ENCODE measurements at regions not wholly inside any gene's neighbourhood (a gene's known extent, or its start where the extent isn't known, plus 50 kb on each side); places are given as distances from the start of the nearest gene placed in this dataset.

DNA sequence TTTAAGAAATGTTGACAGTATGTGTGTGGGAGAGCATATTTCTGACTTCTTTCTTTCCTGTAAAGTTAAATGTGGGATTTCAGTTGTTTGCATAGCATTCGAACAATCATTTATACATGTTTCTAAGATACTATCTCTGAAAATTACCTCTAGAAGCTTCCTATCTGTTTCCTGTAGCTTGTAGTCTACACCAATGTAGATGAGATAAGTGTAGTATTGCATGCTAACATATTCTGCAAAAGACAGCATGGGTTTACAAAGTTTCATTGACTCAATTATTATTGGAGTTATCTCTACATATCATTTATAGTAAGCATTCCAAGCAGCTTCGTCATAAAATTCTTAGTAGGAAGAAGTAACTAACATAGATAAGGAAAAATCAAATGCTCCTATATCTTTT, 98.9 kb upstream of the DPYD start:
- no peak for DNase-seq

DNA sequence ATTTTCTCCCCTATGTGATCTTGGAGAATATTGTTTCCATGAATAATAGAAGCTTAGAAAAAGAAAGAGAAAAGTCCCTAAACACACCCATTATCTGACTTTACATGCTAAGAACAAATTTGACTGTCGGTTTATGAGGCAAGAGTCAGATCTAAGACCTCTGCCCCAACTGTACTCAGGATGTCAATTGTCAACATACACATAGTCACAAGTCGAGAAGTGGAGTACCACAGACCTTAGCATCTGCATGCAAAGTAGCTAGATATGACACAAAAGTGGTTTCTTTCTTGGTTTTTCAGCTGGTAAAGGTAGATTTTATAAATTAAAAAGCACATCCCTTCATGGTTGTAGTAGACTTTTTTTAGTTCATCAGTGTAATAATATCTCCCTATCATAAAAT, 97.2 kb upstream of the DPYD start:
- DNase-seq, result no peak

DNA sequence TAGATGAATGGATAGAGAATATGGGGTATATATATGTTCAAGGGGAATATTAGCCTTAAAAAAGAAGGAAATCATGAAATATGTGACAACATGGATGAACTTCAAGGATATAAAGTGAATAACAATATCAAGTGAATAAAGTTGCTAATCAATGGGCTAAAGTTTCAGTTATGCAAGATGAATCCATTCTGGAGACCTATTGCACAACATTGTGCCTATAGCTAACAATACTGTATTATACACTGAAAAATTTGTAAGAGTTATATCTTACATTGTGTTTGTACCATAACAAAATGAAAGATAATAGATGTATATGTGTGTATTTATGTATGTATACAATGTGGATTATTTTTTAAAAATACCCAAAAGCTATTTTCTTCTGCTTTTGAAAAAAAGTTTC, 96.3 kb upstream of the DPYD start:
- DNase-seq, result no peak

DNA sequence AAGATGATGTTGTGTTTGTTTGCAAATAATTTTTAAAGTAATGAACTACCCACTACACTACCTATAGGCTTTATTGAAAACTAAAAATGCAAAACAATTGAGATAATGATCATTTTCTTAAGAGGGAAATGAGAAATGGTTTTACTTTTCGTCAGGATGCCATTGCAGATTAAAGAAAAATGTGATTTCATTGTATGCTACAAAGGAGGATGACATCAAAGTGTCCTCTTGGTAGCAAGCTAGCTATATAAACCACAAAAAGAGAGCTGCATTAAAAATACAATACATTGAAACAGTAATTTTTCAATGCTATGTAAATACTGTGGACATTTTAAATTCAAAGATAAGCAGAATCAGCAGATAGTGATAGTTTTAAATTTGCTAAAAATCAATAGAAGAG, 87.5 kb upstream of the DPYD start:
- no peak for DNase-seq

DNA sequence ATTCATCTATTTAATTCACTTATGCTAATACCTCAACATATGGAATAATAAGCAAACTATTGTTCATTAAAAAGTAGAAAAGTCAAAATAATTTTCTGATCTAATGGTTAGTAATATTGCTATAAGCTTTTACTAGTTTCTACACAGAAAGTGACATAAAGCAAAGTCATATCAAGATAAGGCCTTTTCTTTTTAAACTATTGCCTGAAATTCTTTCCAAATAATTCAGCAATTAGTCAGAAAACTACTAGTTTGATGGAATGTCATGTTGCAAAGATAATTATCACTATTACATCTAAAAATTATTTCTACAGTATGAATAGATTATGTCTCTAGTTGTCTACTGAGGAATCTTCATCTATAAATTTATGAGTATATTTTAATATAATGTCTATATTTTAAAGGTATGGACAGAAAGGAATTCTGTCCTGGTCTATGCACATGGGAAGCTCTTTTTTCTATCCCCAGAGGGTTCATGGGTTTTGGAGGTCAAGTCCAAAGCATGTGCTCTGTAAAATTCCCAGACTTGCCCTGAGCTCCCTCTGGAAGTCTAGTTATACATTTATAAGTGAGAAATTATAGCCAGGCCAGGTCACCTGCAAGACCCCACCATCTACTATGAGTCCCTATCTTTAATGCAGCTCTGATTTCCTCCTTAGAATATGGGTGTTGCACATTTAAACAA, 84.6 kb upstream of the DPYD start:
- DNase-seq, result no peak

DNA sequence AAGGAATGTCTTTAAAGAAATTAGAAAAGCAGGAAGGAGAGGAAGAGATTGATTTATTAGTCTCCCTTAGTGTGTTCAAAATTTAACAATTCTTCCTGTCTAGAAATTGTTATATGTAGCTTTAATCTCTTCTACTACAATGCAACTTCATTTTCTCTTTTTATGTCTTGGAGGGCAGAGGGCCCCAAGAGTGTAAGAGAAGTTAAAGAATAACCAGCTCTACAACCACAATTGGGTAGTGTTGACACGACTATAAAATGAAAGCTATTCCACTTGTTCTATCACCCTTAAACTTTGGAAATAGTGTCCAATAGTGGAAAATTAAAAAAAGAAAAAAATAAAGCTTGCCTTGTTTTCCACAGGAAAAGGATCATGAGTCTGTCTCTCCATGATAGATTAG, 82.6 kb upstream of the DPYD start:
- DNase-seq, result no peak

DNA sequence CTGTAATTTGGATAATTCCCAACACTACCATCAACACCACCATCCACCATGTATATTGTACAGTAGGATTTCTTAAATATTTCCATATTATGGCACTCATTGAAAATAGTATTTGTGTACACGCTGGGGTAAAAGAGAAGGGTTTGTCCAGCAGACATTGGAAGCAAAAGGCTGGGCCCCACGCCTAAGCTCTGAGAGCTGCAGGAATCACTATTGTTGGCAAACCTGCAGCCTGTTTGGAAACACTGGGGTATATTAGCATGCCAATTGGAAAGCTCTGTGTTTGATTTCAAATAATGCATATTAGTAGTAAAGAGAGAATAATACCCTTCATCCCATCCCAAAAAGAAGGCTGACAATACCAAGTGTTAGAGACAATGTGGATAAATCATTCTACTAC, 81.5 kb upstream of the DPYD start:
- no peak for DNase-seq

DNA sequence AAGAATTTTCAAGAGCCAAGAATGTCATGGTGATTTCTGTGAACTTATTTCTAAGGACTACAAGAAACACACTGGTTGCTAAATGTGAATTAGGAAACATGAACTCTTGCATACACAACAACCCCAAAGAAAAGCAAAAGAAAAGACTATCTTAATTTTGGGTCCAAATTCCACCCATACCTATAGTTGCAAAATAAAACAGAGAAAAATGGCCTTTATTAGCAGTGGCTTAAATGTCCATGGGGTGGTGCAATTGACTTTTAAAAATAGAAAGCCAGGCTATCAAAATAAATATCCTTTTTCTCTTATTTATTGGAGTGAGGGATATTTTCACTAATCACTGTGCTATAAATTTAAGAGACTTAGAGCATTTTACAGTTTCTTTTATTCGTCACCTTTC, 80.9 kb upstream of the DPYD start:
- no peak for DNase-seq

DNA sequence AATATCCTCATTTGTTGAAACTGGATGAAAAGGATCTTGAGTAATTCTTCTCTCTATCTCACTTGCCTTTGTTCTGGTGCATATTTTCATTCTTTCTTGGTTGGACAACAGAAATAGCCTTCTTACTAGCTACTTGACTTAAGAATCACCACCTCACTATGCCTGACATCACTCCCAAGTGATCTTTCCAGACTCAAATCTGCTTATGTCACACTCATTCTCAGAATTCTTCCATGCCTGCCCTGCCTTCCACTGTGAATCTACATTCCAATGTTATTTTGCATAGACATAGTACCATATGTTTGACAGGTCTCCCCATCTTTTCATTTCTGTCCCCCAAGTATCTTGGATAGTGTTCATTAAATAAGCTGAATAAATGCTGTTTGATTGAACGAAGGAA, 78.5 kb upstream of the DPYD start:
- DNase-seq, result no peak

DNA sequence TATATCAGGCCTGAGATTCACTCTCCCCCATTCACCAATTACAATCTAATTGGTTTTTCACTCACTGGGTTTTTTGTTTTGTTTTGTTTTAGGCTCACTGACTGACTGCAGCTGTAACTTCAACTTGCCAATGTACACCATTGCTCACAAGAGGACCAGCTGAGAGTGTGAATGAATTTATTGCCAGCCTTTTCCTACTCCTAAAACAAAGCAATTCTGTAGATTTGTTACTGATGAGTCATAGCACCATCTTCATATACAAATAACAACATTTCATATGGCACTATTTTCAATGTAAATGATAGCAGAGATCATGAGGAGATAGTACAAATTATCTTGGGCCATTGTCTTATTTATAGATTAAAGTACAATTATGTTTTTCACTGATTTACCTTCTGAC, 76.0 kb upstream of the DPYD start:
- DNase-seq, result no peak

DNA sequence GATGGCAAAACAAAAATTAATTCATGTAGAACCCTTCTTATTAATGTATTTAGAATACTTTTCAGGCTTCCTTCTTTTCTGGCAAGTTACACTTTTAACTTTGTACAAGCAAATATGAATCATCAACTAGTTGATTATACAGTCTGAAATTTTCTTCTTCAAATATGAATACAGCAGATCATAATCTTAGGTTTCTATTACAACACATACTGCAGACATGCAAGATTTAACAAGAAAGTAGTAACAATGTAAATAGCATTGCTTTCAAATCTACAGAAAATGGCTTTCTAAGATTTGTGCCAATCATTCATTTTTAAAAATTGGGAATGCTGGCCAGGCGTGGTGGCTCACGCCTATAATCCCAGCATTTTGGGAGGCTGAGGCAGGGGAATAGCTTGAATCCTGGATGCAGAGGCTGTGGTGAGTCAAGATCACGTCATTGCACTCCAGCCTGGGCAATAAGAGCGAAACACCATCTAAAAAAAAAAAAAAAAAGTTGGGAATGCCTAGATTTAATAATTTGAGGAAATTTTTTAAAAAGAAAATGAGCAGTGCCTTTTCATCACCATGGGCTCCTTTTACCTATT, 68.4 kb upstream of the DPYD start:
- no peak for DNase-seq

DNA sequence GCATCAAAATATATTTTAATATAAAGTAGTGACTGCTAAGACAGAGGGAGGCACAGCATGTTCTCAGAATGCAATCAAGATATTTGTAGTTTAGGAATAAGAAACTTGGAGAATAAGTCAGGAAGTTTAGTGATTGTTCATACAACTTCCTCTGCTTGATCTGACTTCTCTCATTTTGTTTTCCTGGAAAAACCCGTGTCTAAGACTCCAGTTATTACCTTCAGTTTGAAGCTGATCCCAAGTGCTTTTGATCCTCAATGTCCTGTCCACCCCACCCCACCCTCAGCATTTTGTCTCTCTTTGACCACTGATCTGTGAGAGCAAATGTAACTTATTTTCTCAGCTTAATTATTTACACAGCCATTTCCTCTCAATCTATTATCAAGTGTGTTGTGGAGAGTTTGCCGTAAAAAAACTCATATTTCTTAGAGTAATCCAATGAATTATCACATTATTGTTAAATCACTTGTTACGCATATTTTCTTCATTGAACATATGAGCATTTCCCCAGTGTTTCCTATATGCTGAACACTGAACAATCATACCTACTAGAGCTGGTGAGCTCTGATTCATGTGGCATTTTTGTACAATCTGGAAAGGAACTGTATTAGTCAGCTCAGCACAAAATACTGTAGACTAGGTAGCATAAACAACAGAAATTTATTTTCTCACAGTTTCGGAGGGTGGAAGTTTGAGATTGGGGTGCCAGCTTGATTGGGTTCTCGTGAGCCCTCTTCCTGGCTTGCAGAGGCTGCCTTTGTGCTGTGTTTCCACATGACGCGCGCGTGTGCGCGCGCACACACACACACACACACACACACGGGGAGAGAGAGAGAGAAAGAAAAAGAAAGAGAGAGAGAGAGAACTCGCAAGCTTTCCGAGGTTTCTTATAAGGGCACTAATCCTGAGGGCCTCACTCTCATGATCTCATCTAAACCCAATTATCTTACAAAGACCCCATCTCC, 65.5 kb upstream of the DPYD start:
- no peak for DNase-seq

DNA sequence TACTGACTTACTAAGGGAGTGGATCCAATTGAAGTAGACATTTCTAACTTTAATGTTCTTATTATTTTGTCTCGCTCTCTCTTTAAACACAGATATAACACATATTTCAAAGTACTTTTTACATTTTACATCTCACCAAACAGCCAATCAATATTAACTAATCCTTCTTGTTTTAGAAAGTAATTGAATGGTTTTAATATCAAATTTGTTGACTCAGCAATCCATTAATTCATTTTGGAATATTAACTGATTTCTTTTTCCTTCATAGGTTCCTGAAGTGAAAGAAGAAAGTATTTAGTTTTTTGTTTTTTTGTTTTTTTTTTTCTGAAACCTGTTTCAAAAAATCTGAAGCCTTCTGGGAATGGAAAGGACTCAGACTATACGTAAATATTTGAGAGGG, 62.3 kb upstream of the DPYD start:
- no peak for DNase-seq

DNA sequence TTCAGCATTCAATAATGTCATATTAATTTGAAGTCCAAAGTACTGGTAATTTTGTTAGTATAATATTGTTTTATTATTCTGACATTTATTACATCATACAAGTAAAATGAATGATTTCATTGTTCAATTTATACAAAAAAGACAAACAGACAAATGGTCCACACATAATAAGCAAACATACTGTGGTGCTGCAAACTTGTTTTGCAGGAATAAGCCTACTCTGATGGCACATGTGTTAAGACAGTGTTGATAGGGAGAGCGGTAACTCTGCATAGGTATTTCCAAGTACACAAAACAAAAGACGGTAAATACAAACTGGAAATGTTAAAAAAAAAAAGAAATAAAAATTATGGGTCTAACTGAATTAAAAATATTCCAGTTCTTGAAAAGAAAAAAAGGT, 59.7 kb upstream of the DPYD start:
- no peak for DNase-seq

DNA sequence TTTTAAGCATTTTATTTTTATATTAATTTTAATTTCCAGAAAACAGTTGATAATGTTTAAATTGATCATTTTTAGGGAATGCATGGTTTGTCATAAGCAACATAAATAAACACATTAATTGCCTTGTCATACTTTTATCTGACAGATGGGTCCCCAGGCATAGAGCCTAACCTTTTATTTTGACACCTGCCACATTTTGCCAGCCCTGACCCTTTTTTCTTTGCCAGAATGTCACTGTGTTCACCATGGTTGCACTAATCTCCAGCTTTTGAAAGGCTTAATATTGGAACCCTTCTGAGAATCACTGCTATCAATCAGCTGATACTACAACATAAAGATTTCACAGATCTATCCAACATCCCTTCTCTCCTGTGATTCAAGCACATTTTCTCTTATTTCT, 56.0 kb upstream of the DPYD start:
- DNase-seq, result no peak

Data from GOT3 (cell line).